Fibroblast of villous mesenchyme (primary cell): ENCODE measurements at regions not wholly inside any gene's neighbourhood (a gene's known extent, or its start where the extent isn't known, plus 50 kb on each side); places are given as distances from the start of the nearest gene placed in this dataset.
"Not testable (repeated sequence)": the region's sequence is repeated elsewhere in the genome, so short reads cannot be mapped to it uniquely, and the experiment has no call there.

Experiments used
- DNase-seq: peaks from one replicate; pipeline ENCODE4 v3.0.0-alpha.2; 2010; ENCODE audit warnings: low read depth
- H3K4me3 ChIP-seq: 2 replicates; pipeline ENCODE4 v1.5.1; 2011; ENCODE audit warnings: low read depth, mild to moderate bottlenecking, low read length
- CTCF ChIP-seq: IDR thresholded peaks from 2 replicates; pipeline ENCODE4 v1.5.1; 2012; ENCODE audit warnings: low read depth, mild to moderate bottlenecking, low read length; ENCODE audit not compliant: insufficient read depth

DNA sequence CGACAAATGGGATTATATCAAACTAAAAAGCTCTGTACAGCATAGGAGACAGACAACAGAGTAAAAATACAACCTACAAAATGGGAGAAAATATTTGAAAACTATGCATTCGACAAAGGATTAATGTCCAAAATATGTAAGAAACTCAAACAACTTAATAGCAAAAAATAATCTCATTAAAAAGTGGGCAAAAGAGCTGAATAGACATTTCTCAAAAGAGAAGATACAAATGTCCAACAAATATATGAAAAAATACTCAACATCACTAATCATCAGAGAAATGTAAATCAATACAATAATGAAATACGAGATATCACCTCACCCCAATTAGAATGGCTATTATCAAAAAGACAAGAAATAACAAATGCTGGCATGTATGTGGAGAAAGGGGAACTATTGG is 272.9 kb downstream of the KLHL13 start:
- no peak overlapping the region for H3K4me3 ChIP-seq
- no peak for TF ChIP-seq CTCF
- no peak for DNase-seq

DNA sequence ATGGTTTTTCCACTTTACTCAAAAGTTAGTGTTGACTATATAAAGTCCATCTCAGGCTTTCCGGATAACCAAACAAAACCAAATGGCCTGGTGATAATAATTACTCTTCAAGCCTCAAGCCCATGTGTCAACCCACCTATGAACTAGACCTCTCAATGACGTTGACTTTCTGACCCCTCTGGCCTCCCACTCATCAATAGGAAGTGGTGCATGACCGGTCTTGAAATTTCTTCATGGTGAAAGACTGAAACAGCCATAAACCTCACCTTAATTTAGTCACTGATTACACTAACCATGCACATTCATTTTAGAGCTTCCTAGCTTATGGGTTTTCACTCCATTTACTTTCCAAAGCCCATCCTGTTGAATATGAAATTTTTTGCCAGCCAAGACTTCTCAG is 276.0 kb downstream of the KLHL13 start:
- TF ChIP-seq CTCF = no peak
- no peak for DNase-seq
- no peak overlapping the region for H3K4me3 ChIP-seq

DNA sequence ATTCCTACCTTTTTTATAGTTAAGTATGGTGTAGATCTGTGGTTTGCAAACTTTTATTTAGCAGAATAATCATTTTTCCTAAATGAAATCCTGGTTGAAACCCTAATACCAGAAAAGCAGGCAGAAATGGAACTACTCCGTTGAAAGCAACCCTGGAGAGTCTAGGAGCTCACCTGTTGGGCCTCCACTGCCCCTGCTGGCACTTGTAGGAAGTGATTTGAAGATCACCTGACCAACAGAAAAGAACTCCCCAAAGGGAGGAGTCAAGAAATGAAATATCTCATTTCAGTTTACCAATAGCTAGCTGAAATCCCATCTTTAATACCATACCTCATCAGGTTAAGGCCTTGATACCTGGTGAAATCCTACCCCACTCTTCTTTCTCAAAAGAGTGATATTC is 277.1 kb downstream of the KLHL13 start:
- TF ChIP-seq CTCF = no peak
- no peak for DNase-seq
- no peak overlapping the region for H3K4me3 ChIP-seq

DNA sequence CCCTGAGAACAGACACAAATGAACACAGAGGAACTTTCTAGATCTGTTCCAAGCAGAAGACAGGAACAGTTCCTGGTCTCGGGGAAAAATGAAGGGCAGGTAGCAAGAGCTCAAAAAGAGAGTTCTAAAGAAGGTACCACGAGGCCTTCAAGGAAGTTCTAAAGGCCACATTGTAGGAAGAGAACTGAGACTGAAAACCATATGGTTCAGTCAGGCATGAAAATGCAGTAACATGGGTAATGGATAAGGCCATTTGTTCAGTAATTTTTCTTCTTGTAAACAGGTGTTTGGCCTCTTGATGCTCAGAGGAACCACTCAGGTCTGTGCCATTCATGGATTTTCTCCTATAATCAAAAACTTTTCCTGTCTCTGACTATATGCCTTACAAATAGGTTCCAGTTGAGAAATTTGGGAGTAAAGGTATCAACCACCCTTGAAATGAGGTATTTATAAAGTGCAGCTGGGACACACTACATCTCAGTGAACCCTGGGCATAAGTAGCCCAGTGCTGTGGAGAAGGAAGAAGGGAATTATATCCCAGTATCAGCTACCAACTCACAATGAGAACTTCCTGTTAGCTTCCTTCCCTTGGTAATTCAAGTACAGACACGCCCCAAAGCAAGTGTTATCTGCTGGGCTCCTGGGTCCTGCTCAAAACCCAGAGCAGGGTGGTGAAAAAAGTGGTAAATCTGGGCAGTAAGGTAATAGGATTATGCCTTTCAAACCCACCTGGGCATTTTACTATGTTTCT is 277.9 kb downstream of the KLHL13 start:
- H3K4me3 ChIP-seq = no peak overlapping the region
- TF ChIP-seq CTCF = no peak
- DNase-seq = no peak

DNA sequence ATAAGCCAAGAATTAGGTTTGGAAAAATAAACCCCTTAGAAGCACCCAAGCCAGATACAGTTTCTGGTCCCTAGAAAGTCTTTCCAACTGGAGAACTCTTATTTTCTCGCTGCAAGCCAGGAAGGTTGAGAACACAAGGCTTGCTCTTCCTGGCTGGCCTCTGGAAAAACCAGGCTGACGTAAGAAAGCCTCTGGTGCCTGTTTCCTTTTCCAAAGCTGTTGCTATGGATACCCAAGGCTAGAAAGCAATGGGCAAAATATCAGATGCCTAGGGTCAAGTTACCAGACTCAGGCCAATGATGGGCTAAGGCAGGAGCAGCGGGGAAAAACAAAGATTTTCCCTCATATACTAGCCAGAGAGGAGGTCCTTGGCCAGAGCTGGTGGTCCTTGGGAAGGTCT is 281.6 kb downstream of the KLHL13 start:
- no peak for TF ChIP-seq CTCF
- no peak for DNase-seq
- no peak overlapping the region for H3K4me3 ChIP-seq

GRCh38 chrX:117834076-117834475 is 282.5 kb downstream of the KLHL13 start:
- no peak overlapping the region for H3K4me3 ChIP-seq
- DNase-seq = no peak
- no peak for TF ChIP-seq CTCF

DNA sequence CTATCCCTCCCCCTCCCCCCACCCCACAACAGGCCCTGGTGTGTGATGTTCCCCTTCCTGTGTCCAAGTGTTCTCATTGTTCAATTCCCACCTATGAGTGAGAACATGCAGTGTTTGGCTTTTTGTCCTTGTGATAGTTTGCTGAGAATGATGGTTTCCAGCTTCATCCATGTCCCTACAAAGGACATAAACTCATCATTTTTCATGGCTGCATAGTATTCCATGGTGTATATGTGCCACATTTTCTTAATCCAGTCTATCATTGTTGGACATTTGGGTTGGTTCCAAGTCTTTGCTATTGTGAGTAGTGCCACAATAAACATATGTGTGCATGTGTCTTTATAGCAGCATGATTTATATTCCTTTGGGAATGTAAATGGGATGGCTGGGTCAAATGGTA is 295.1 kb downstream of the KLHL13 start:
- not testable (repeated sequence) for H3K4me3 ChIP-seq, DNase-seq
